NCI-H146 treated with DMSO at 0.1 percent for 48 hours (cell line): ENCODE measurements at regions not wholly inside any gene's neighbourhood (a gene's known extent, or its start where the extent isn't known, plus 50 kb on each side); places are given as distances from the start of the nearest gene placed in this dataset.

Experiments used
- DNase-seq: peaks from one replicate; lab custom pipeline; 2025; ENCODE audit not compliant: unreplicated experiment; lab: John Stamatoyannopoulos, UW

GRCh38 chr16:64657316-64658011, 464.4 kb downstream of the CDH11 start:
- DNase-seq = no peak

GRCh38 chr16:64656471-64656870, 465.4 kb downstream of the CDH11 start:
- DNase-seq = no peak

DNA sequence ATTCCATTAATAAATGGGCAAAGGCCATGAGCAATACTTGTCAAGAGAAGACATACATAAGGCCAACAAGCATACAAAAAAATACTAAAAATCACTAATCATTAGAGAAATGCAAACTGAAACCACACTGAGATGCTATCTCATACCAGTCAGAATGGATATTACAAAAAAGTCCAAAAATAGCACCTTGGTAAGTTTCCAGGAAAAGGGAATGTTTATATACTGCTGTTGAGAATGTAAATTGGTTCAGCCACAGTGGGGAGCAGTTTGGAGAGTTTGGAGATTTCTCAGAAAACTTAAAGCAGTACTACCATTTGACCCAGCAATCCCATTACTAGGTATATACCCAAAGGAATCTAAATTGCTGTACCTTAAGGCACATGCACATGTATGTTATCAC, 467.7 kb downstream of the CDH11 start:
- DNase-seq = no peak

GRCh38 chr16:64648282-64648681, 473.6 kb downstream of the CDH11 start:
- DNase-seq = no peak

DNA sequence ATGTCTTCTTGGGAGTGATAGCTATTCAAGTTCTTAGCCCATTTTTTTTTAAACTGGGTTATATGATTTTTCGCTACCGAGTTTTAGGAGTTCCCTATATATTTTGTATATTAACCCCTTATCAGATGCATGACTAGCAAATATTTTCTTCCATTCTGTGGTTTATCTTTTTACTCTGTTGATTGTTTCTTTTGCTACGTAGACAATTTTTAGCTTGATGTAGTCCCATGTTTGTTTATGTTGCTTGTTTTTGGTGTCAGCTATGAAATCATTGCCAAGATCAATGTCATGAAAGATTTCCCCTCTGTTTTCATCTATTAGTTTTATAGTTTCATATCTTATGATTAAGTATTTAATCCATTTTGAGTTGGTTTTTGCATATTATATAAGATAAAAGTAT, 480.5 kb downstream of the CDH11 start:
- DNase-seq = no peak

GRCh38 chr16:64638766-64639165, 483.1 kb downstream of the CDH11 start:
- no peak for DNase-seq

- no peak for DNase-seq
These were observed 492.2 kb downstream of the CDH11 start for GRCh38 chr16:64629622-64630021.

- DNase-seq = no peak
These were observed 494.1 kb downstream of the CDH11 start for GRCh38 chr16:64627781-64628180.

DNA sequence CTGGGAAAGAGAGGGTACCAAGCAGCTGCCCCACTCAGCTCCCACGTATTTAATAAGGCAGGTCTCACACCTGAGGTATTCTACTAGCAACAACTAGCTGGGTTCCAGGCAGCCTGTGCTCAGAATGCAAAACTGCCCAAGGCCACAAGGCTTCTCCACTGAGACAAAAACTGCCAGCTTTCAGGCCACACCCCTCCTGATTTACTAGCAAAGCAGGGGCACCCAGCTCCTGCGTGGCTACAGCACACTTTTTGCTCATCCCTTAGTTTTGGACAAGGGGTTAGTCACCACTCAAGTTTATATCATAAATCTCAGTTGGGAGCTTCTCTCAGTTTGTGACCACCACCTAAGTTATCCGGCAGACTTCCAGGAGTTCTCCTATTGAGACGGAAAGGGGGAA, 494.6 kb downstream of the CDH11 start:
- DNase-seq = no peak

GRCh38 chr16:64626776-64627175, 495.1 kb downstream of the CDH11 start:
- no peak for DNase-seq

GRCh38 chr16:64621616-64622015, 500.2 kb downstream of the CDH11 start:
- DNase-seq = no peak

DNA sequence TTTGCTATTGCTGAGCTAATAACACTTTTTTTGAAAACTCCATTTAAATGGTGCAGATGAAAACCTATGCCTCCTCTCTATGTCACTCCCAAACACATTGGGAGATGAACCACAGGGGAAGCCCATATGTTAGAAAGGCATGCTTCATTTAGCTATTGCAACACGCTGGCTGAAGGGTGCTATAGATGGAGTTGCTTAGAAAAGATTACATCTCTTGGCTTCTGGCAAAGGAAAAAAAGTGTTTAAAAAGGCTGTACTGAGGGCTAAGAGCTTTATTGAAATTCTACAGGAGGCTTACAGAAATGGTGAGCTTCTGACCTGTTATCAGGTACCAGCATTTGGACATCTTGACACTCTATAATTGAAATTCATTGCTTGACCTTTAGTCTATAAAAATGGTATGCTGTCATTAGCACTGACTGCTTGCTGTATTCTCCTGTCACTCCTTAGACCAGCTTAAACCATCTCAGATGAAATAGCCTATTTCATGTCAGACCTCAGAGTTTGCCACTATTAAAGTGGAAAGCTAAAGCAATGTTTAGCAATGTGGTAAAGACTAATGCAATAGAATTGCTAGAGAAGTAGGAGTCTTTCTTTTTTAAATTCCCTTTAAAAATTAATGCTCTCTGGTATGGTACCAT, 503.9 kb downstream of the CDH11 start:
- no peak for DNase-seq

GRCh38 chr16:64615630-64616280, 506.1 kb downstream of the CDH11 start:
- no peak for DNase-seq

DNA sequence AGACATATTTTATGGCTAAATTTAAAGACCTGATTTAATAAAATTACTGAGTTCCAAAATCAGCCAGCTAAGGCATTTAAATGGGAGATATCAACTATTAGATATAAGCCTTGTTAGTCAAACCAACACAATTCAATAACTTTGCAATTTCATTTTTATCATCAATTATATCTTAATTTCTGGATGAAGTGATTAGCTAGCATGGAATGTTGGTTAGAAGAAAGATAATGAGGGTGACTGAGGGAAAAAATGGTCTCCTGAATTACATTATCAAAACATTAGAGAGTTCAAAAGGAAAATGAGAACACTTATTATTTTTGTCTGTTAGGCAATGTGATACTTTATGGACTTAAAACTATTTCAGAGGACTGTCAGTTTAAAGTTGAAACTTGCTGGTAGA, 525.7 kb downstream of the CDH11 start:
- DNase-seq = no peak

- no peak for DNase-seq
These were observed 531.4 kb downstream of the CDH11 start for GRCh38 chr16:64590513-64590912.

DNA sequence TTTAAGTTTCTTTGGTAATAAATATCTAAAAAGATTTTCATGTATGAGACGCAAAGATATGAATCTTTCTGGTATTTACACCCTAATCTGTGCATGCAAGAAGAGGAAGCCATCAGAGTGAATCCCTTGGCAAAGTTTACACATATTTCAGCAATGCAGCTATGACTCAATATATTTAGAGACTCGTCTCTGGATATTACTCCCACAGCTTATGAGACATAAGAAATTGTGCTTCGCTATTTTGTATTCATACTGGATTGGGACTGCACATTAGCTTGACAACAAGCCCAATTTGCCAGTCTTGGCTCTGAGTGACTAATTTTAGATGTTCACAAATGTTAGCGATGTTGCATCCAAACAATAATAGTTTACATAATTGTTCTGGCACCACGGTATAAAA, 532.0 kb downstream of the CDH11 start:
- no peak for DNase-seq

GRCh38 chr16:64586781-64587180, 535.1 kb downstream of the CDH11 start:
- DNase-seq = no peak

GRCh38 chr16:64585367-64585766, 536.5 kb downstream of the CDH11 start:
- no peak for DNase-seq

- no peak for DNase-seq
These were observed 541.3 kb downstream of the CDH11 start for GRCh38 chr16:64580558-64580957.

DNA sequence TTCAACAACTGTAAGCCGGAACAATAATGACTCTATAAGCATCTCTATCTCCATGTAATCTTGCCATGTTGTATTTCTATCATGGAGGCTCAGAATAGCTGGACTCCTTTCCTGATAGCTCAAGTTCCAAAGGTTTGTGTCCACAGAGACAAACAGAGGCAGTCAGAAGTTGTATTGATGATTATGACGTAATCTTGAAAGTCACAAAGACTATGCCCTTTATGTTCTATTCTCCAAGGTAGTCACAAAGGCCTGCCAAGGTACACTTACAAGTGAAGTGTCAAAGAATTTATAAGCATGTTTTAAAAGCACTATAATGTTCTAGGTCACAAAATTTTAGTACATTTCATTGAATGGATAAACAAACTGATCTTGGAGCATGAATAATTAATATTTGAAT, 542.2 kb downstream of the CDH11 start:
- DNase-seq = no peak

GRCh38 chr16:64545768-64546167, 576.1 kb downstream of the CDH11 start:
- DNase-seq = no peak

DNA sequence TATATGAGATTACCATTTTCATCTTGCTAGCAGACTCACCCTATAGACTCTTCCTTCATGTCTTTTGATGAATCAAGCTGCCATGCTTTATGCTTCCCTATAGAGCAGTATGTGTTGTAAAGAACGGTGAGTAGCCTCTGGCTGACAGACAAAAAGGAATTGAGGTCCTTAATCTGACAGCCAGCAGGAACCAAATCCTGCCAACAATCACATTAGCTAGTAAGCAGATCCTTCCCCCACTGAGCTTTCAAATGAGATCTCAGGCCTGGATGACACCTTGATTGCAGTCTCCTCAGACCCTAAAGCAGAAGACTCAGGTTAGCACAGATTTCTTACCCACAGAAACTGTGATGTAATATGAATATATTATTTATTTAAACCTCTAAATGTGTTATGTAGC, 577.0 kb downstream of the CDH11 start:
- DNase-seq = no peak
